Amniotic epithelial cell (primary cell): ENCODE measurements at regions not wholly inside any gene's neighbourhood (a gene's known extent, or its start where the extent isn't known, plus 50 kb on each side); places are given as distances from the start of the nearest gene placed in this dataset.
"Not testable (repeated sequence)": the region's sequence is repeated elsewhere in the genome, so short reads cannot be mapped to it uniquely, and the experiment has no call there.

Experiments used
- DNase-seq: peaks from one replicate; pipeline ENCODE4 v3.0.0-alpha.2; 2010; ENCODE audit warnings: low read depth

DNA sequence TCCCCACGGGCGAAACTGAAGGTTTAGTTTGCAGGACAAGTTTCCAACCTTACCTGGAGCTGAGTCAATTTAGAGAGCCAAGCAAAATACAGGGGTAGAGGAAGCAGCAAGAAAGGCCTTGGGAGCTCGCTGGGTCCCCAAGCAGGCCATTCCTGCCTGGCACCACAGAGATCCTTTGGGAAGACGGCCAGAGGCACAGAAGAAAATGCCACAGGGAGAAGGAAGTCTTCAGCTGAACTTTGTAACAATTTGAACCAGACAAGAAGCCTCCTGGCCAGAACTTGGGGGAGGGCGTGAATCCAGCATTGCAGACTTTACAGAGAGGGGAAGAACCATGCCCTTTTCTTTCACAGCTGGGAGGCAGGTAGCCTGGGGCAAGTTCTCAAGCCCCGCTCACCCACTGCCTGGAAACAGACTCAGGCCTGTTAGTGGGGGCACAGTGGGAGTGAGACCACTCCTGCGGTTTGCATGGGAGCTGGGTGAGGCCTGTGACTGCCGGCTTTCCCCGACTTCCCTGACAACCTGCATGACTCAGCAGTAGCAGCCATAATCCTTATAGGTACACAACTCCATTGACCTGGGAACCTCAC lies 259.4 kb downstream of the SETD4 start:
- not testable (repeated sequence) for DNase-seq

- no peak for DNase-seq
Measured at GRCh38 chr21:35796844-35797243, 263.5 kb downstream of the SETD4 start.

GRCh38 chr21:35794527-35794926 lies 265.8 kb downstream of the SETD4 start:
- DNase-seq: not testable (repeated sequence)

- DNase-seq: peak; percentile 7
Measured at GRCh38 chr21:35792569-35793305, 267.6 kb downstream of the SETD4 start.

DNA sequence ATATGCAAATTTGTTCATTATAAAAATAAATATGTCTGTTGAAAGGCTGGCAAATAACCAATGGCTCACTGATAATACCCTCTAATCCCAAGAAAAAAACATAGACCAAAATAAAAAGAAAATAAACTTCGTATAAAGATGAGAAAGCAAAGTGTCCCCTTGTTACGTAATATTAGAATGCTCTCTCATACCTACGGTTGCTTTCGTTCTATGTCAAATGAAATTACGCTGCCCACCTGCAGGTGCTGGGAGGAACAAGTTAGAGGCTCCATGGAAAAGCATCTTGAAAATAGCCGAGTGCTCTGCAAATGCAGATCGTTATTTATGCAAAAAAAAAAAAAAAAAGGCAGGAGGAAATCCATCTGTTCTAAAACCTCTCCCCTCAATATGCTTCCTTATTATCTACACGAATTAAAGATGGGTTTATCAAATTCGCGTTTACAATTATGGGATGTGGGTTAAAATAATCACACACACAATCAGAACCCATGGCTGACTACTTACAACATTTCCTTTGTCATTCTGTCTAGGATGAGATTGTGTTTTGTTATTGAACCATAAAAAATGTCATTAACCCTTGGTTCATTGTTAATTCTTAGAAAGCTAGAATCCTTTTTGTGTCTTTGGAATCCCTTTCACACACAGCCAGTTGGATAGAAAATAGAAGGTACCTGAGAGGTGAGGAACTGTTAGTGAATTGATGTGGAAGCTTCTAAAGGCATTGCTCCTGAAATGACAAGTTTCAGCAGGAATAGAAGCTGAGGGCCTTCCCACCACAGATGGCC lies 268.6 kb downstream of the SETD4 start:
- no peak for DNase-seq

DNA sequence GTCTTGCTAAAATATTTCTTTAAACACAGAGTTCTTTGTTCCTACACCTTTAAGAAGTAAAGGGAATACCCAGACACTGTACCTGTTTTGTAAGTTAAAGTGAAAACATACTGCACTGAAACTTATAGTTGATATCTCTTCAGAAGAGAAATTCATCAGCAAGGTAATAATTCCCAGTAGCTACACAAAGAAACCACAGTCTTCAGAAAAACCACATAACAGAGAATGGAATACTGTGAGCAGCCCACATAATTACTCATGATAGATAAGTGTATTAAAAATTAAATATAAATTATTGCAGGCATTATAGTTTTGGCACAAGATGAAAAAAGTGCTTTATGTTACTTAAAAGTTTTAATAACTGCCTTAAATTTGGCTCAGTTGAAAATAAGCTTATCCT lies 276.6 kb downstream of the SETD4 start:
- DNase-seq: peak; percentile 60

- DNase-seq: no peak
Measured at GRCh38 chr21:35782667-35783066, 277.7 kb downstream of the SETD4 start.

DNA sequence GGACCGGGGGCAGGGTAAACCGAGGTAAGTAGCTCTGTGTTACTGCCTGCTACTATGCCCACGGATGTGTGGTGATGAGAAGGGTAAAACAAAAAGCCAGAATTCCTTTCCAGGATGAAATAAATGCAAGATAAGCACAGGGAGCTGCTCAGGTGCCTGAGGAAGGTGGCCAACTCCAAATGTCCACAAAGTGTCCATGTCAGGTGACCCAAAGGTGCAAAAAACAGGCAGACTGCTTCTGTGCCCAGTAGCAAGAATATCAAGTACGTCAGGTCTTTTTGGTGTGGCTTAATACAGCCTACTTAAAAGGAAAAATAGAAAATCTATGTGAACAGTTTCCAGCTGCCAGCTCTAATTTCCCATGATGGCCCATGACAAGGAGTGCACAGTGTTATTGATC lies 279.3 kb downstream of the SETD4 start:
- no peak for DNase-seq

GRCh38 chr21:35779690-35780570 lies 280.4 kb downstream of the SETD4 start:
- peak; percentile 39 for DNase-seq

DNA sequence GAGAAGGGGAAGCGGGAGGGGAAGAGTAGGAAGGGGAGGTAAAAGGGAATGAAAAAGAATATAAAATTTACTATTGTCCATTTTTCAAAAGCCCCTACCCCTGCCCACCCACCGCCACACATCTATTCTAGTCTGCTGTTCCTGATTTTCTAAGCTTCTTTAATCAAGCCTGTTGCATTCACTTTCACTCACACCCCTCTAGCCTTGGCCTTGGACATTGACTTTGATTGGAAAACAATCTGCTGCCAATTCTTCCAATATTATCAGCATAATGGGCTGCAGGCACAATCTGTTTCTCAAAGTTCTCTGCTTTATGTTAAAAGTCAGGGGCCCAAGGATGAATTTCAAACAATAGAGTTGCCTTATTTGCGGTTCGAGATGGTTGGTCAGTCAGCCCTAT lies 281.2 kb downstream of the SETD4 start:
- DNase-seq: no peak

- DNase-seq: no peak
Measured at GRCh38 chr21:35777081-35777480, 283.2 kb downstream of the SETD4 start.

- no peak for DNase-seq
Measured at GRCh38 chr21:35775778-35776544, 284.4 kb downstream of the SETD4 start.

GRCh38 chr21:35770101-35770945 lies 290.0 kb downstream of the SETD4 start:
- DNase-seq: no peak

DNA sequence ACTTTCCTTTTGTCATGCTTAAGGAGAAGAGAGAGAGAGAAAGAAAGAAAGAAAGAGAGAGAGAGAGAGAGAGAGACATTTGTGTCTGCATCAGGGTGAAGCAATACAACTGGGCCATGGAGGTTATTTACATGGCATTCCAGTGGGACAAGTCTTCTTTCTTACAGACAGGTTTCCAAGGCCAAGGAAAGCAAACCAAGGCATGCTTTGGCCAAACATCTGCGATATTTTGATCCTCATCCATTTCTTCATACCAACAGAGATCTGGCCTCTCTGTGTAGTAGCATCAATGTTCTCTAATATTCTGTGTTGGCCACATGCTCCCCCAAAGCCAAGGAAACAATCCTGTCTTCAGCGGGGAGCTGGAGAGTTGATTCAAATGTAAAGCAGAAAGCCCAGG lies 292.1 kb downstream of the SETD4 start:
- no peak for DNase-seq

DNA sequence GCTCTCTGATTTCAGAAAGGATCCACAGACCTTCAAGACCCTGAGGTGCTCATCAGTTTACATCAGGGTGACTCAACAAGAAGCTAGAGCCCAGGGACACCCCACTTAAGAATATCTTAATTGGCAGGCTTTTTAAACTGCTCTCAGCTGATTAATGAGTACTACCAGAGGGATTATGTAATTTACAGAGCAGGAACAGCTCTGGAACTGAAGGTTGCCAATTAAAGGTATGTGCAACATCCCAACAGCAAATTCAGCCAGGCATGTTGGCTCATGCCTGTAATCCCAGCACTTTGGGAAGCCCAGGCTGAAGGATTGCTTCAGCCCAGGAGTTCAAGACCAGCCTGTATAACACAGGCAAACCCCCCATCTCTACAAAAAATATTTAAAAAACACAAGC lies 295.7 kb downstream of the SETD4 start:
- DNase-seq: no peak

- DNase-seq: no peak
Measured at GRCh38 chr21:35764077-35764476, 296.2 kb downstream of the SETD4 start.

DNA sequence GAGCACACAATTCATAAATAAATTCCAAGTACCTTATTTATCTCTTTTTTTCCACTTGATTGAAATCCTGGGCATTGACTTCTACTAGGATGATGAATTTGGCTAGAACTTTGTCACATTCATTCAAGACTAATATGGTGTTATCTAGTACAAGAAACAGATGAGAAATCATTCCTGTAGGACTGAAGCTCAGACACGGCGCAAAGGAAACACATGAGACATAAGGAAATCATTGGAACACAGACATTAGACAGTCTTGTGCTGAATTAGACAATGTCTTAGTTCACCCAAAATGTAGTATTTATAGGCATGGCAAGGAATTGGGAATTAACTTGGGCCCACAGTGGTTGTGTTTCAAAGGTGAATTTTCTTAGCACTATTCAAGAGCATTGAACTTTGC lies 305.7 kb downstream of the SETD4 start:
- DNase-seq: no peak

- DNase-seq: no peak
Measured at GRCh38 chr21:35753308-35753707, 307.0 kb downstream of the SETD4 start.

DNA sequence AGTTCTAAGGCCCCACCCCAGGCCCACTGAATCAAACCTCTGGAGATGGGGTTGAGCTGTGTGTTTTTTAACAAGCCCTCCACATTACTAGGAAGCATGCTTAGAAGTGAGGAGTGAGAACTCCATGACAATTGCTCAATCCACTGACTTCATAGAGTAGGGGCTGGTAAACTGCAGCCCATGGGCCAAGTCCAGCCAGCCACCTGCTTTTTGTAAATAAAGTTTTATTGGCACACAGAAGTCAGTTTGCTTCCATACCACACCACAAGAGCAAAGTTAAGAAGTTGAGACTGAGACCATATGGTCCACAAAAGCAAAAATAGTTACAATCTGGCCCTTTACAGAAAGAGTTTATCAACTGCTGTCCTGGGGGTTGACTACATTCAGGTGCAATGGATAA lies 309.2 kb downstream of the SETD4 start:
- no peak for DNase-seq

- no peak for DNase-seq
Measured at GRCh38 chr21:35749904-35750303, 310.4 kb downstream of the SETD4 start.
